Dendritic cell treated with granulocyte-macrophage colony-stimulating factor and Interleukin-4, amounts not matched to agents 40 ng/mL and 50 ng/mL, for 4 days (primary cell): ENCODE measurements at regions not wholly inside any gene's neighbourhood (a gene's known extent, or its start where the extent isn't known, plus 50 kb on each side); places are given as distances from the start of the nearest gene placed in this dataset.

Experiments
- H3K27ac Mint-ChIP-seq: one replicate; pipeline ENCODE4 v1.8.0; 2022; ENCODE audit warnings: mild to moderate bottlenecking, mixed read lengths
- H3K27me3 Mint-ChIP-seq: one replicate; pipeline ENCODE4 v1.8.0; 2022; ENCODE audit warnings: mild to moderate bottlenecking, mixed read lengths
- H3K36me3 Mint-ChIP-seq: one replicate; pipeline ENCODE4 v1.8.0; 2022; ENCODE audit warnings: low read depth, mixed read lengths
- H3K4me1 Mint-ChIP-seq: one replicate; pipeline ENCODE4 v1.8.0; 2022; ENCODE audit warnings: low read depth, mixed read lengths
- H3K4me3 Mint-ChIP-seq: one replicate; pipeline ENCODE4 v1.8.0; 2022; ENCODE audit warnings: mild to moderate bottlenecking, moderate library complexity, mixed read lengths
- H3K9me3 Mint-ChIP-seq: one replicate; pipeline ENCODE4 v1.8.0; 2022; ENCODE audit warnings: mixed read lengths
- intact Hi-C: fragments of 100-400 bp; cut with micrococcal nuclease; formaldehyde crosslinking; loops from one replicate; pipeline ENCODE4 v1.15.0; 2022

GRCh38 chr6:155970876-155971708 is 515.5 kb upstream of the NOX3 start:
- H3K36me3 Mint-ChIP-seq: no peaks in the 10 kb centered on the region
- no peak overlapping the region for H3K4me3 Mint-ChIP-seq
- no peak overlapping the region for H3K27ac Mint-ChIP-seq
- no peaks in the 10 kb centered on the region for H3K9me3 Mint-ChIP-seq
- no peaks in the 10 kb centered on the region for H3K27me3 Mint-ChIP-seq
- intact Hi-C loops: no loop called here
- H3K4me1 Mint-ChIP-seq: peaks cover 22% of the 10 kb centered on the region

GRCh38 chr6:155970472-155970871 is 514.8 kb upstream of the NOX3 start:
- H3K27ac Mint-ChIP-seq: no peak overlapping the region
- peaks cover 22% of the 10 kb centered on the region for H3K4me1 Mint-ChIP-seq
- no peaks in the 10 kb centered on the region for H3K36me3 Mint-ChIP-seq
- H3K4me3 Mint-ChIP-seq: no peak overlapping the region
- no peaks in the 10 kb centered on the region for H3K9me3 Mint-ChIP-seq
- intact Hi-C loops: no loop called here
- no peaks in the 10 kb centered on the region for H3K27me3 Mint-ChIP-seq

DNA sequence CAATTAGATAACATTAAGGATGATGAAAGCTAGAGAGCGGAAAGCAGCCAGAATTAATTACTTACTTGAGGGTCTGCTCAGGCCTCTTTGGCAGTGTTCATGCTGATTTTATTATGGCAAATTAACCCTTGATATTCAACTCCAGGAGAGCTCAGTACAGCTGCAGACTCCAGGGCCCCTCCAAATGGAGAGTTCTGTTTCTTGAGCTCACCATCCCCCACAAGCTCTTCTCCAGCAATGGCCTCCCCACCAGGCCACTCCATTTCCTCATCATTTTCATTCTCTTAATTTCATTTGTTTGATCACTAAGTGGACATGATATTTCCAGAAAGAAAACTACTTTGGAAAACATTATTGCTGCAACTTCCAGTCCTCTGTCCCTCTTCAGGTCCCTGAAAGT is 513.3 kb upstream of the NOX3 start:
- Mint-ChIP-seq H3K36me3 (no peaks in the 10 kb centered on the region), H3K27ac (no peak overlapping the region), H3K4me1 (peaks cover 21% of the 10 kb centered on the region), H3K9me3 (no peaks in the 10 kb centered on the region), H3K27me3 (no peaks in the 10 kb centered on the region), H3K4me3 (no peak overlapping the region)
- intact Hi-C loops: no loop called here

- no peak overlapping the region for H3K27ac Mint-ChIP-seq
- intact Hi-C loops: no loop called here
- peaks cover 2% of the 10 kb centered on the region for H3K9me3 Mint-ChIP-seq
- peaks cover 8% of the 10 kb centered on the region for H3K4me1 Mint-ChIP-seq
- no peaks in the 10 kb centered on the region for H3K36me3 Mint-ChIP-seq
- no peaks in the 10 kb centered on the region for H3K27me3 Mint-ChIP-seq
- no peak overlapping the region for H3K4me3 Mint-ChIP-seq
Measured at GRCh38 chr6:155967322-155967721, 511.7 kb upstream of the NOX3 start.

- no peaks in the 10 kb centered on the region for H3K27me3 Mint-ChIP-seq
- no peak overlapping the region for H3K27ac Mint-ChIP-seq
- H3K4me1 Mint-ChIP-seq: no peaks in the 10 kb centered on the region
- no peak overlapping the region for H3K4me3 Mint-ChIP-seq
- H3K9me3 Mint-ChIP-seq: peaks cover 25% of the 10 kb centered on the region
- intact Hi-C loops: no loop called here
- no peaks in the 10 kb centered on the region for H3K36me3 Mint-ChIP-seq
Measured at GRCh38 chr6:155964544-155964943, 508.9 kb upstream of the NOX3 start.

DNA sequence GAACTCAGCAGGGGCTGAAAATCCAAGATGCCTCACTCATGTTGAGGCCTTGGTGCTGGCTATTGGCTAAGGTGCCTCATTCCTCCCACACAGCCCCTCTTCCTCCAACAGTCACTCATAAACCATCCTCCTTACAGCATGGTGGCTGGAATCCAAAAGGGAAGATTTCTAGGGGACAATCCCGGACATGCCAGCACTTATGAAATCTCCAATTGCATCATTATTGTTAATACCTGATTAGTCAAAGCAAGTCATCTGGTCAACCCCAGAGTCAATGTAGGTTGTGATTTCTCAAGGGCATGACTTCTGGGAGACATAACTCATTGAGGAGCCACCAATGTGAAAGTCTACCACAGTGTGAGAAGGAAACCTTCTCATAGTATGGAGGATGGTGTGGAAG is 506.6 kb upstream of the NOX3 start:
- no peak overlapping the region for H3K4me3 Mint-ChIP-seq
- peaks cover 30% of the 10 kb centered on the region for H3K9me3 Mint-ChIP-seq
- no peaks in the 10 kb centered on the region for H3K4me1 Mint-ChIP-seq
- H3K27ac Mint-ChIP-seq: no peak overlapping the region
- intact Hi-C loops: no loop called here
- H3K27me3 Mint-ChIP-seq: no peaks in the 10 kb centered on the region
- no peaks in the 10 kb centered on the region for H3K36me3 Mint-ChIP-seq

- H3K9me3 Mint-ChIP-seq: peaks cover 30% of the 10 kb centered on the region
- H3K27ac Mint-ChIP-seq: no peak overlapping the region
- H3K27me3 Mint-ChIP-seq: no peaks in the 10 kb centered on the region
- no peak overlapping the region for H3K4me3 Mint-ChIP-seq
- intact Hi-C loops: no loop called here
- no peaks in the 10 kb centered on the region for H3K36me3 Mint-ChIP-seq
- no peaks in the 10 kb centered on the region for H3K4me1 Mint-ChIP-seq
Measured at GRCh38 chr6:155959898-155960495, 504.4 kb upstream of the NOX3 start.

GRCh38 chr6:155958550-155958949 is 502.9 kb upstream of the NOX3 start:
- Mint-ChIP-seq H3K4me3 (no peak overlapping the region), H3K27ac (no peak overlapping the region), H3K4me1 (no peaks in the 10 kb centered on the region), H3K36me3 (no peaks in the 10 kb centered on the region), H3K9me3 (peaks cover 30% of the 10 kb centered on the region), H3K27me3 (no peaks in the 10 kb centered on the region)
- intact Hi-C loops: no loop called here

GRCh38 chr6:155955038-155955437 is 499.4 kb upstream of the NOX3 start:
- H3K27ac Mint-ChIP-seq: no peak overlapping the region
- no peaks in the 10 kb centered on the region for H3K4me1 Mint-ChIP-seq
- H3K4me3 Mint-ChIP-seq: no peak overlapping the region
- intact Hi-C loops: no loop called here
- peaks cover 10% of the 10 kb centered on the region for H3K9me3 Mint-ChIP-seq
- H3K36me3 Mint-ChIP-seq: no peaks in the 10 kb centered on the region
- no peaks in the 10 kb centered on the region for H3K27me3 Mint-ChIP-seq

DNA sequence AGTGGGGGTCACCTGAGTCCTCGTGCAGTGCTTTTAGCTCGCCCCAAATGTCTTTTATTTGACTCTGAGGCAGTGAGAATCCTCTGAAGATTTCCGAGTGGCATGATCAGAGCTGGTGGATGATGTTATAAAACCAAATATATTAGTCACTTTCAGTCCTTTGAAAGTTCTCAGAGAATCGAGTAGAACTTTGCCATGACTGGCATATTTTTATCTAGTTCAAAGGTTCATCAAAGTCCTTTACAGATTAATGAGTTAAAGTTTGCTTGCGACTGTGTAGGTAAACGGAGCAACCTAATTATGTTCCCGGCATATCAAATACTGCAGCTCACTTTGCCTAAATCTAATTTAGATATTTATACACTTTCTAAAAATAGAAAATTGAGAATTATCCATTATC is 498.5 kb upstream of the NOX3 start:
- H3K4me3 Mint-ChIP-seq: no peak overlapping the region
- intact Hi-C loops: no loop called here
- H3K9me3 Mint-ChIP-seq: peaks cover under 1% of the 10 kb centered on the region
- H3K27me3 Mint-ChIP-seq: no peaks in the 10 kb centered on the region
- H3K36me3 Mint-ChIP-seq: no peaks in the 10 kb centered on the region
- H3K27ac Mint-ChIP-seq: no peak overlapping the region
- H3K4me1 Mint-ChIP-seq: no peaks in the 10 kb centered on the region

GRCh38 chr6:155949256-155949655 is 493.6 kb upstream of the NOX3 start:
- H3K4me1 Mint-ChIP-seq: no peaks in the 10 kb centered on the region
- no peak overlapping the region for H3K4me3 Mint-ChIP-seq
- intact Hi-C loops: no loop called here
- peaks cover 35% of the 10 kb centered on the region for H3K9me3 Mint-ChIP-seq
- no peaks in the 10 kb centered on the region for H3K27me3 Mint-ChIP-seq
- H3K27ac Mint-ChIP-seq: no peak overlapping the region
- H3K36me3 Mint-ChIP-seq: no peaks in the 10 kb centered on the region

- no peaks in the 10 kb centered on the region for H3K36me3 Mint-ChIP-seq
- no peak overlapping the region for H3K4me3 Mint-ChIP-seq
- no peaks in the 10 kb centered on the region for H3K4me1 Mint-ChIP-seq
- peaks cover 47% of the 10 kb centered on the region for H3K9me3 Mint-ChIP-seq
- no peak overlapping the region for H3K27ac Mint-ChIP-seq
- intact Hi-C loops: no loop called here
- H3K27me3 Mint-ChIP-seq: no peaks in the 10 kb centered on the region
Measured at GRCh38 chr6:155946860-155947259, 491.2 kb upstream of the NOX3 start.

- Mint-ChIP-seq H3K36me3 (no peaks in the 10 kb centered on the region), H3K27ac (no peak overlapping the region), H3K4me3 (no peak overlapping the region), H3K27me3 (no peaks in the 10 kb centered on the region), H3K9me3 (peaks cover 60% of the 10 kb centered on the region), H3K4me1 (no peaks in the 10 kb centered on the region)
- intact Hi-C loops: no loop called here
Measured at GRCh38 chr6:155943635-155944034, 488.0 kb upstream of the NOX3 start.

- intact Hi-C loops: no loop called here
- no peaks in the 10 kb centered on the region for H3K36me3 Mint-ChIP-seq
- H3K27me3 Mint-ChIP-seq: no peaks in the 10 kb centered on the region
- H3K4me1 Mint-ChIP-seq: no peaks in the 10 kb centered on the region
- no peak overlapping the region for H3K27ac Mint-ChIP-seq
- peaks cover 62% of the 10 kb centered on the region for H3K9me3 Mint-ChIP-seq
- no peak overlapping the region for H3K4me3 Mint-ChIP-seq
Measured at GRCh38 chr6:155939253-155939652, 483.6 kb upstream of the NOX3 start.

DNA sequence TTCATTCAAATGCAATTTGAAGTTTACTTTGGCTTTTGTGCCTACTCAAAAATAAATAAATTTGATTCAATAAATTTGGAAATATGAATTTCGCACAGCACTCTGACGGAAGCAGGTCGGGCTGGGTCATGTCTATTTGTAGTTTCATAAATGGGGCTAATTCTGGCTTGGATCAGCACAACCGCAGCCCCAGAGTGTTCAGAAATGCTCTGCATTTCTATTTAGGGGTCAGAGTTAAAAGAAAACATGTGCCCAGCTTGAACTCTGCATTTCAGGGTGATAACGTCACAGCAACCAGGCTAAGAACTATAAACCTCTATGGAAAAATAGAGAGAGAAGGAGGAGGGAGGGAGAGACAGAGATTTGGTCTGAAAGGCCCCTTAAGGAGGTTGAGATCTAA is 480.9 kb upstream of the NOX3 start:
- Mint-ChIP-seq H3K9me3 (peaks cover 47% of the 10 kb centered on the region), H3K4me3 (no peak overlapping the region), H3K27ac (no peak overlapping the region), H3K4me1 (no peaks in the 10 kb centered on the region), H3K36me3 (no peaks in the 10 kb centered on the region), H3K27me3 (no peaks in the 10 kb centered on the region)
- intact Hi-C loops: no loop called here
